NCI-H2227 treated with DMSO at 0.1 percent for 48 hours (cell line): ENCODE measurements at regions not wholly inside any gene's neighbourhood (a gene's known extent, or its start where the extent isn't known, plus 50 kb on each side); places are given as distances from the start of the nearest gene placed in this dataset.

ENCODE experiments used
- DNase-seq: peaks from one replicate; lab custom pipeline; 2025; lab: John Stamatoyannopoulos, UW

- no peak for DNase-seq
Observed at GRCh38 chr21:17451364-17451891, 61.4 kb upstream of the CXADR start.

GRCh38 chr21:17454315-17455027, 58.4 kb upstream of the CXADR start:
- DNase-seq = peak; percentile 96

GRCh38 chr21:17455028-17455353, 57.9 kb upstream of the CXADR start:
- DNase-seq = no peak

- DNase-seq = peak; percentile 25
Observed at GRCh38 chr21:17455451-17455850, 57.4 kb upstream of the CXADR start.

- DNase-seq = no peak
Observed at GRCh38 chr21:17458279-17458678, 54.6 kb upstream of the CXADR start.

- no peak for DNase-seq
Observed at GRCh38 chr21:17460094-17460493, 52.7 kb upstream of the CXADR start.

GRCh38 chr21:17461014-17461413, 51.8 kb upstream of the CXADR start:
- DNase-seq = no peak

- DNase-seq = no peak
Observed at GRCh38 chr21:17461582-17461981, 51.3 kb upstream of the CXADR start.

GRCh38 chr21:17462276-17462981, 50.4 kb upstream of the CXADR start:
- DNase-seq = no peak
